ENCODE measurements at regions not wholly inside any gene's neighbourhood (a gene's known extent, or its start where the extent isn't known, plus 50 kb on each side); places are given as distances from the start of the nearest gene placed in this dataset.

GRCh38 chr10:91038971-91039370 is 118.1 kb upstream of the ANKRD1 start:
- no peak for TF ChIP-seq CTCF (IDR thresholded peaks at IDR 0.05; ENCODE audit: poor library complexity)
- TF ChIP-seq EZH2 (IDR thresholded peaks at IDR 0.05; ENCODE audit: borderline replicate concordance): no peak
- TF ChIP-seq EZH2phosphoT487 (IDR thresholded peaks at IDR 0.05; ENCODE audit: low read depth, severe bottlenecking, unreplicated experiment): no peak

Data from hepatocyte (in vitro differentiated cells).